Nephron (organoid): ENCODE measurements at regions not wholly inside any gene's neighbourhood (a gene's known extent, or its start where the extent isn't known, plus 50 kb on each side); places are given as distances from the start of the nearest gene placed in this dataset.

Experiments used
- H3K27ac Mint-ChIP-seq, 3 experiments: 2 replicates each; pipeline ENCODE4 v1.8.0; 2020; ENCODE audit warnings: mixed read lengths in 3 of 3, mild to moderate bottlenecking in 2 of 3, moderate library complexity in 1 of 3
- H3K27me3 Mint-ChIP-seq: 2 replicates; pipeline ENCODE4 v1.8.0; 2021; ENCODE audit warnings: low read depth, mild to moderate bottlenecking, moderate library complexity, mixed read lengths
- H3K36me3 Mint-ChIP-seq: 2 replicates; pipeline ENCODE4 v1.8.0; 2020; ENCODE audit warnings: low read depth, mixed read lengths
- H3K4me1 Mint-ChIP-seq: 2 replicates; pipeline ENCODE4 v1.8.0; 2020; ENCODE audit warnings: mixed read lengths
- H3K4me3 Mint-ChIP-seq, 3 experiments: 2 replicates each; pipeline ENCODE4 v1.8.0; 2020; ENCODE audit warnings: mild to moderate bottlenecking in 3 of 3, mixed read lengths in 3 of 3, moderate library complexity in 2 of 3
- H3K9me3 Mint-ChIP-seq: 2 replicates; pipeline ENCODE4 v1.8.0; 2020; ENCODE audit warnings: mixed read lengths
- CTCF ChIP-seq, 3 experiments: fragments of 200-600 bp; sonication (generic); IDR thresholded peaks; one replicate each; pipeline ENCODE4 v1.5.0; 2021; ENCODE audit warnings: antibody characterized with exemption in 3 of 3; ENCODE audit not compliant: unreplicated experiment in 3 of 3

- H3K27me3 Mint-ChIP-seq: no peaks in the 10 kb centered on the region
- H3K4me3 Mint-ChIP-seq: no peak overlapping the region
- no peak for TF ChIP-seq CTCF (IDR thresholded peaks at IDR 0.05; ENCODE audit: unreplicated experiment in 3 of 3)
- no peaks in the 10 kb centered on the region for H3K36me3 Mint-ChIP-seq
- no peak overlapping the region for H3K27ac Mint-ChIP-seq
- no peaks in the 10 kb centered on the region for H3K9me3 Mint-ChIP-seq
- H3K4me1 Mint-ChIP-seq: no peaks in the 10 kb centered on the region
Observed at GRCh38 chr4:27930976-27931375, 1070.3 kb downstream of the STIM2 start.

GRCh38 chr4:27931584-27931983 is 1070.9 kb downstream of the STIM2 start:
- no peaks in the 10 kb centered on the region for H3K27me3 Mint-ChIP-seq
- TF ChIP-seq CTCF (IDR thresholded peaks at IDR 0.05; ENCODE audit: unreplicated experiment in 3 of 3): no peak

GRCh38 chr4:27934871-27935270 is 1074.2 kb downstream of the STIM2 start:
- no peak for TF ChIP-seq CTCF (IDR thresholded peaks at IDR 0.05; ENCODE audit: unreplicated experiment in 3 of 3)
- H3K9me3 Mint-ChIP-seq: no peaks in the 10 kb centered on the region
- no peaks in the 10 kb centered on the region for H3K4me1 Mint-ChIP-seq
- H3K27ac Mint-ChIP-seq: no peak overlapping the region
- H3K36me3 Mint-ChIP-seq: no peaks in the 10 kb centered on the region
- H3K4me3 Mint-ChIP-seq: no peak overlapping the region
- no peaks in the 10 kb centered on the region for H3K27me3 Mint-ChIP-seq

More at GRCh38 chr4:27931584-27931983, 1070.9 kb downstream of the STIM2 start:
- no peak overlapping the region for H3K4me3 Mint-ChIP-seq
- H3K4me1 Mint-ChIP-seq: no peaks in the 10 kb centered on the region
- no peaks in the 10 kb centered on the region for H3K36me3 Mint-ChIP-seq
- H3K9me3 Mint-ChIP-seq: no peaks in the 10 kb centered on the region
- no peak overlapping the region for H3K27ac Mint-ChIP-seq

- no peaks in the 10 kb centered on the region for H3K9me3 Mint-ChIP-seq
- TF ChIP-seq CTCF (IDR thresholded peaks at IDR 0.05; ENCODE audit: unreplicated experiment in 3 of 3): no peak
- no peak overlapping the region for H3K4me3 Mint-ChIP-seq
- no peaks in the 10 kb centered on the region for H3K4me1 Mint-ChIP-seq
- no peaks in the 10 kb centered on the region for H3K27me3 Mint-ChIP-seq
- no peaks in the 10 kb centered on the region for H3K36me3 Mint-ChIP-seq
- H3K27ac Mint-ChIP-seq: no peak overlapping the region
Observed at GRCh38 chr4:27946799-27947198, 1086.2 kb downstream of the STIM2 start.

GRCh38 chr4:27947302-27947701 is 1086.7 kb downstream of the STIM2 start:
- Mint-ChIP-seq H3K36me3 (no peaks in the 10 kb centered on the region), H3K27ac (no peak overlapping the region), H3K4me1 (no peaks in the 10 kb centered on the region), H3K9me3 (no peaks in the 10 kb centered on the region), H3K27me3 (no peaks in the 10 kb centered on the region), H3K4me3 (no peak overlapping the region)
- TF ChIP-seq CTCF (IDR thresholded peaks at IDR 0.05; ENCODE audit: unreplicated experiment in 3 of 3): no peak

GRCh38 chr4:27964095-27964494 is 1103.5 kb downstream of the STIM2 start:
- Mint-ChIP-seq H3K27me3 (no peaks in the 10 kb centered on the region), H3K36me3 (no peaks in the 10 kb centered on the region), H3K9me3 (no peaks in the 10 kb centered on the region), H3K27ac (no peak overlapping the region), H3K4me1 (no peaks in the 10 kb centered on the region), H3K4me3 (no peak overlapping the region)
- TF ChIP-seq CTCF (IDR thresholded peaks at IDR 0.05; ENCODE audit: unreplicated experiment in 3 of 3): no peak
